ENCODE measurements at regions not wholly inside any gene's neighbourhood (a gene's known extent, or its start where the extent isn't known, plus 50 kb on each side); places are given as distances from the start of the nearest gene placed in this dataset.

DNA sequence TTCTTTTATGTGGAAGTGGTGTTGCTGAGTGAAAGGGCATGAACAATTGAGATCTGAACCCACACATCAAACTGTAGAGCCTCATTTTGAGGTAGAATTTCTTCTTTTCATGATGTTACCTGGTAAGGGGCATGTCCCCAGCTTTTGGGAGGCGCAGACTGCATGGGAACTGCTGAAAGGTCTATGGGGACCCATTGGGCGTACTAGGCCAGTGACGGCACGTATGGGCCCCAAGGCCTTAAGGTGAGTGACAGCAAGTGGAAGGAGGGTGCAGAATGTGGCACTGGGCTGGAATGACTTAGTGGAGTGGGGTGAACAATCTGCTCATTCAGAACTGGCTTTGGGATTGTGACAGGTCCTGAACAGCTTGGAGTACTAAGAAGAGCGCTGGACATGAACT is 123.6 kb upstream of the RGMA start:
- 96 to 99% methylated on average over 4 to 5 of the region's 5 CpGs for whole genome bisulfite sequencing, 2 experiments (ENCODE audit: insufficient coverage in 1 of 2, insufficient read length in 1 of 2)
- Mint-ChIP-seq H3K9me3 (peaks cover 10% of the 10 kb centered on the region), H3K4me1 (peaks cover 6% of the 10 kb centered on the region), H3K27ac (no peak overlapping the region), H3K36me3 (ENCODE audit: low read depth) (peaks cover 3% of the 10 kb centered on the region), H3K4me3 (no peak overlapping the region), H3K27me3 (ENCODE audit: insufficient read depth) (peaks cover 11% of the 10 kb centered on the region)
- TF ChIP-seq, protein P1, sequence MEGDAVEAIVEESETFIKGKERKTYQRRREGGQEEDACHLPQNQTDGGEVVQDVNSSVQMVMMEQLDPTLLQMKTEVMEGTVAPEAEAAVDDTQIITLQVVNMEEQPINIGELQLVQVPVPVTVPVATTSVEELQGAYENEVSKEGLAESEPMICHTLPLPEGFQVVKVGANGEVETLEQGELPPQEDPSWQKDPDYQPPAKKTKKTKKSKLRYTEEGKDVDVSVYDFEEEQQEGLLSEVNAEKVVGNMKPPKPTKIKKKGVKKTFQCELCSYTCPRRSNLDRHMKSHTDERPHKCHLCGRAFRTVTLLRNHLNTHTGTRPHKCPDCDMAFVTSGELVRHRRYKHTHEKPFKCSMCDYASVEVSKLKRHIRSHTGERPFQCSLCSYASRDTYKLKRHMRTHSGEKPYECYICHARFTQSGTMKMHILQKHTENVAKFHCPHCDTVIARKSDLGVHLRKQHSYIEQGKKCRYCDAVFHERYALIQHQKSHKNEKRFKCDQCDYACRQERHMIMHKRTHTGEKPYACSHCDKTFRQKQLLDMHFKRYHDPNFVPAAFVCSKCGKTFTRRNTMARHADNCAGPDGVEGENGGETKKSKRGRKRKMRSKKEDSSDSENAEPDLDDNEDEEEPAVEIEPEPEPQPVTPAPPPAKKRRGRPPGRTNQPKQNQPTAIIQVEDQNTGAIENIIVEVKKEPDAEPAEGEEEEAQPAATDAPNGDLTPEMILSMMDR (conservative IDR thresholded peaks at IDR 0.05): no peak
- no peaks in the 10 kb centered on the region for H3K36me3 ChIP-seq (ENCODE audit: control insufficient read depth, insufficient read depth, low read length)
- DNase-seq: no peak
- H3K27ac ChIP-seq (ENCODE audit: low read depth, low read length): no peak overlapping the region
- H3K27me3 ChIP-seq (ENCODE audit: control insufficient read depth, insufficient read depth, low read length, poor library complexity, severe bottlenecking): no peaks in the 10 kb centered on the region
- no peaks in the 10 kb centered on the region for H3K4me1 ChIP-seq (ENCODE audit: control insufficient read depth, insufficient read depth, low read length)
- no peak overlapping the region for H3K9ac ChIP-seq (ENCODE audit: extremely low read depth, low read length, poor library complexity, severe bottlenecking)
- H3K9me3 ChIP-seq (ENCODE audit: control insufficient read depth, low read length): no peaks in the 10 kb centered on the region
- H3K4me3 ChIP-seq (ENCODE audit: low read length): no peak overlapping the region

DNA sequence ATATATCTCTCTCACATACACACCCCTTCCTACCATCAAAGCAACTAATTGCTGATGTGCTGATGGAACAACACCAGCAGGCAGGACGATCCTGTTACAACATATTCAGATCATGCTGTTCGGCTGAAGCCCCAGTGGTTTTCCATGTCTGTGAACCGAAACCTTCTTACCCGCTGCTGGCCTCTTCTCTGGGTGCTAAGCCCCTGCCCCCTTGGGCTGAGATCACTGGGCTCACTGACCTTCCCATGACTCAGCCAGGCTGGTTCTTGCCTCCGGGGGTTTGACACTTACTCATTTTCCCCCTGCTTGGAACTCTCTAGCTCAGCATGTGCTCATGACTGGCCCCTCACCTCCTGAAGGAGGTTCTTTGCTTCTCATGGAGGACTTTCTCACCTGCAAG is 122.0 kb upstream of the RGMA start:
- H3K4me3 Mint-ChIP-seq: no peak overlapping the region
- DNase-seq: peak; percentile 70
- Histone ChIP-seq H3K27ac (ENCODE audit: low read depth, low read length) (no peak overlapping the region), H3K36me3 (ENCODE audit: control insufficient read depth, insufficient read depth, low read length) (no peaks in the 10 kb centered on the region), H3K9ac (ENCODE audit: extremely low read depth, low read length, poor library complexity, severe bottlenecking) (no peak overlapping the region), H3K4me1 (ENCODE audit: control insufficient read depth, insufficient read depth, low read length) (no peaks in the 10 kb centered on the region), H3K9me3 (ENCODE audit: control insufficient read depth, low read length) (no peaks in the 10 kb centered on the region), H3K4me3 (ENCODE audit: low read length) (no peak overlapping the region), H3K27me3 (ENCODE audit: control insufficient read depth, insufficient read depth, low read length, poor library complexity, severe bottlenecking) (no peaks in the 10 kb centered on the region)
- H3K9me3 Mint-ChIP-seq: peaks cover 10% of the 10 kb centered on the region
- H3K4me1 Mint-ChIP-seq: peaks cover 8% of the 10 kb centered on the region
- H3K27ac Mint-ChIP-seq: no peak overlapping the region
- TF ChIP-seq, protein P1 (conservative IDR thresholded peaks at IDR 0.05): no peak
- peaks cover 2% of the 10 kb centered on the region for H3K36me3 Mint-ChIP-seq (ENCODE audit: low read depth)
- peaks cover 10% of the 10 kb centered on the region for H3K27me3 Mint-ChIP-seq (ENCODE audit: insufficient read depth)
- 91 to 95% methylated on average over 5 of the region's 5 CpGs for WGBS, 2 experiments (ENCODE audit: insufficient coverage in 1 of 2, insufficient read length in 1 of 2)

DNA sequence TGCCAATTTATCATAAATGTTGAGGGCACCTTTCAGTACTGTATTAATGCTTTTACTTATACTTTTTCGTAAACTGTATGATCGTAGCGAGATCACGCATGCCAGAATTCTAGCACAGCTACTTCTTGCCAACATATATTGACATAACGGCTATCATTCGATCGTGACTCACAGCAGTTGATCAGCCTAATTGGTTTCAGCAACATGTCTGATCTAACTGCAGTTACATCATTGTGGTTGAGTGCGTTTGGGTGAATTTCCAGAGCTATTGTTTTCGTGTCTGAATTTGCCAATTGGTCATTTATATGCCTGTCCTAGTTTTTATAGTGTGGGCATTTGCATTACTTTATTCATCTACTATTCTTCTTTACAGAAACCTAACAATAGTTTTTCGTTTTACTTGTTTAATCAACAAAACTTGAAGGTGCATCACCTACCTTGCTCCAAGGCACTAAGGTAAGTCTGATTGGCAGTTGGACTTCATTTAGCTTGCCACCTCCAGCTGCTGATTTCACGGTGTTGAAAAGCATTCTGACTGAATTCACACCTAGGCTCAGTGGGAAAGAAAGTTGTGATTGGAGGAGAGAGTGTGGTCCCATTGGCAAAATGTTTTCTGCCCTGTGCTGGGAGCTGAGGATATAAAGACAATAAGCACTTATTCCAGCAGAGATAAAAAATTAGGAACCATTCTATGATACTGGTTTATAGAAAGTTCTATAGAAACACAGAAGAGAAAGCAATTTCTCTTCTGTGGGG is 120.9 kb upstream of the RGMA start:
- H3K36me3 ChIP-seq (ENCODE audit: control insufficient read depth, insufficient read depth, low read length): no peaks in the 10 kb centered on the region
- Mint-ChIP-seq H3K27ac (no peak overlapping the region), H3K9me3 (peaks cover 10% of the 10 kb centered on the region), H3K4me1 (peaks cover 14% of the 10 kb centered on the region), H3K4me3 (no peak overlapping the region), H3K27me3 (ENCODE audit: insufficient read depth) (peaks cover 9% of the 10 kb centered on the region), H3K36me3 (ENCODE audit: low read depth) (peaks cover 2% of the 10 kb centered on the region)
- no peak overlapping the region for H3K4me3 ChIP-seq (ENCODE audit: low read length)
- no peaks in the 10 kb centered on the region for H3K9me3 ChIP-seq (ENCODE audit: control insufficient read depth, low read length)
- DNase-seq: peak; percentile 71
- TF ChIP-seq, protein P1 (conservative IDR thresholded peaks at IDR 0.05): no peak
- H3K27me3 ChIP-seq (ENCODE audit: control insufficient read depth, insufficient read depth, low read length, poor library complexity, severe bottlenecking): no peaks in the 10 kb centered on the region
- H3K4me1 ChIP-seq (ENCODE audit: control insufficient read depth, insufficient read depth, low read length): no peaks in the 10 kb centered on the region
- WGBS, 2 experiments (ENCODE audit: insufficient coverage in 1 of 2, insufficient read length in 1 of 2): 84 to 85% methylated on average over 8 to 11 of the region's 11 CpGs
- H3K27ac ChIP-seq (ENCODE audit: low read depth, low read length): no peak overlapping the region
- no peak overlapping the region for H3K9ac ChIP-seq (ENCODE audit: extremely low read depth, low read length, poor library complexity, severe bottlenecking)

Data from endodermal cell (in vitro differentiated cells).